ENCODE measurements at regions not wholly inside any gene's neighbourhood (a gene's known extent, or its start where the extent isn't known, plus 50 kb on each side); places are given as distances from the start of the nearest gene placed in this dataset.
A peak's percentile ranks its signal among the peaks of the same experiment; 100 is the strongest.

- H3K27me3 ChIP-seq (replicated peaks in 2 of 5; ENCODE audit: control insufficient read depth in 4 of 5, insufficient read depth in 5 of 5, low read length in 4 of 5): no peaks in the 10 kb centered on the region
- peaks cover 0 to 7% (median 0%) of the 10 kb centered on the region in 5 experiments for H3K9me3 ChIP-seq (ENCODE audit: control extremely low read depth in 1 of 5, control insufficient read depth in 4 of 5, insufficient read depth in 2 of 5, low read depth in 1 of 5, low read length in 4 of 5)
- peak in 1 of 3 donors; percentile 28 for DNase-seq
- H3K36me3 ChIP-seq (ENCODE audit: control insufficient read depth in 4 of 4, insufficient read depth in 4 of 4, low read length in 3 of 4): no peaks in the 10 kb centered on the region
- H3K27ac ChIP-seq (ENCODE audit: insufficient read depth in 1 of 2, low read depth in 1 of 2, low read length in 2 of 2, poor library complexity in 1 of 2, severe bottlenecking in 2 of 2): no peak overlapping the region
- ChIA-PET CTCF (no interaction called here), POLR2A (no interaction called here)
- H3K4me3 ChIP-seq (ENCODE audit: control insufficient read depth in 1 of 7, extremely low read depth in 1 of 7, insufficient read depth in 4 of 7, low read depth in 2 of 7, low read length in 6 of 7): no peak overlapping the region
- WGBS (ENCODE audit: insufficient coverage): no CpG with 5 or more reads among the region's 2 CpGs
- H3K4me1 ChIP-seq (ENCODE audit: control extremely low read depth in 1 of 4, control insufficient read depth in 4 of 4, insufficient read depth in 4 of 4, low read length in 3 of 4): peaks cover 0 to 10% (median 7%) of the 10 kb centered on the region in 4 experiments
Measured at GRCh38 chr18:37953876-37954275, 388.3 kb upstream of the CELF4 start.

- POLR2A ChIA-PET: no interaction called here
Measured at GRCh38 chr18:37948471-37948870, 382.9 kb upstream of the CELF4 start.

DNA sequence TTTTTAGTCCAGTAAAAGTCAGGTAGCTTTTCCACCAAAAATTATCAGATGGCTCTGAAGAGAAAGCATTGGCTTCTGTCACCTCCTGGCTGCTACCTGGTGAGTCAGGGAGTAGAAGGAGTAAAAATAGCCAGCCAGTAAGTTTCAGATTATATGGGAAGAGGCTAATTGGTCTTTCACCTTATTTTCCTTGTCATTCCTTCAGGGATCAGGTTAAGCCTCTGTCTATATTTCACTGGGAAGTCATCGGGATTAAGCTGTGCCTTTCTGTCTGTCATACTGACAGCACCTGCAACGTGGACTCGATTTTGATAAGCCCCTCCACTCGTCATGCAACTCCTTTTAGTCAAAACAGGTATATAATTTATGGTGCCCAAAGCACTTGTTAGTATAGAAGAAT lies 380.7 kb upstream of the CELF4 start:
- H3K27me3 ChIP-seq (replicated peaks in 2 of 5; ENCODE audit: control insufficient read depth in 4 of 5, insufficient read depth in 5 of 5, low read length in 4 of 5): no peaks in the 10 kb centered on the region
- DNase-seq: no peak
- no peak overlapping the region for H3K4me3 ChIP-seq (ENCODE audit: control insufficient read depth in 1 of 7, extremely low read depth in 1 of 7, insufficient read depth in 4 of 7, low read depth in 2 of 7, low read length in 6 of 7)
- H3K4me1 ChIP-seq (ENCODE audit: control extremely low read depth in 1 of 4, control insufficient read depth in 4 of 4, insufficient read depth in 4 of 4, low read length in 3 of 4): no peaks in the 10 kb centered on the region
- no peaks in the 10 kb centered on the region for H3K36me3 ChIP-seq (ENCODE audit: control insufficient read depth in 4 of 4, insufficient read depth in 4 of 4, low read length in 3 of 4)
- 89% methylated on average over 1 of the region's 4 CpGs for WGBS (ENCODE audit: insufficient coverage)
- no peaks in the 10 kb centered on the region for H3K9me3 ChIP-seq (ENCODE audit: control extremely low read depth in 1 of 5, control insufficient read depth in 4 of 5, insufficient read depth in 2 of 5, low read depth in 1 of 5, low read length in 4 of 5)
- no peak overlapping the region for H3K27ac ChIP-seq (ENCODE audit: insufficient read depth in 1 of 2, low read depth in 1 of 2, low read length in 2 of 2, poor library complexity in 1 of 2, severe bottlenecking in 2 of 2)
- POLR2A ChIA-PET: no interaction called here
- CTCF ChIA-PET: no interaction called here

More at GRCh38 chr18:37948471-37948870, 382.9 kb upstream of the CELF4 start:
- no peaks in the 10 kb centered on the region for H3K36me3 ChIP-seq (ENCODE audit: control insufficient read depth in 4 of 4, insufficient read depth in 4 of 4, low read length in 3 of 4)
- no peaks in the 10 kb centered on the region for H3K4me1 ChIP-seq (ENCODE audit: control extremely low read depth in 1 of 4, control insufficient read depth in 4 of 4, insufficient read depth in 4 of 4, low read length in 3 of 4)
- no peak overlapping the region for H3K4me3 ChIP-seq (ENCODE audit: control insufficient read depth in 1 of 7, extremely low read depth in 1 of 7, insufficient read depth in 4 of 7, low read depth in 2 of 7, low read length in 6 of 7)
- WGBS (ENCODE audit: insufficient coverage): 100% methylated on average over 1 of the region's 3 CpGs
- H3K9me3 ChIP-seq (ENCODE audit: control extremely low read depth in 1 of 5, control insufficient read depth in 4 of 5, insufficient read depth in 2 of 5, low read depth in 1 of 5, low read length in 4 of 5): peaks cover 0 to 7% (median 0%) of the 10 kb centered on the region in 5 experiments
- H3K27ac ChIP-seq (ENCODE audit: insufficient read depth in 1 of 2, low read depth in 1 of 2, low read length in 2 of 2, poor library complexity in 1 of 2, severe bottlenecking in 2 of 2): no peak overlapping the region
- CTCF ChIA-PET: no interaction called here
- DNase-seq: no peak
- H3K27me3 ChIP-seq (replicated peaks in 2 of 5; ENCODE audit: control insufficient read depth in 4 of 5, insufficient read depth in 5 of 5, low read length in 4 of 5): no peaks in the 10 kb centered on the region

DNA sequence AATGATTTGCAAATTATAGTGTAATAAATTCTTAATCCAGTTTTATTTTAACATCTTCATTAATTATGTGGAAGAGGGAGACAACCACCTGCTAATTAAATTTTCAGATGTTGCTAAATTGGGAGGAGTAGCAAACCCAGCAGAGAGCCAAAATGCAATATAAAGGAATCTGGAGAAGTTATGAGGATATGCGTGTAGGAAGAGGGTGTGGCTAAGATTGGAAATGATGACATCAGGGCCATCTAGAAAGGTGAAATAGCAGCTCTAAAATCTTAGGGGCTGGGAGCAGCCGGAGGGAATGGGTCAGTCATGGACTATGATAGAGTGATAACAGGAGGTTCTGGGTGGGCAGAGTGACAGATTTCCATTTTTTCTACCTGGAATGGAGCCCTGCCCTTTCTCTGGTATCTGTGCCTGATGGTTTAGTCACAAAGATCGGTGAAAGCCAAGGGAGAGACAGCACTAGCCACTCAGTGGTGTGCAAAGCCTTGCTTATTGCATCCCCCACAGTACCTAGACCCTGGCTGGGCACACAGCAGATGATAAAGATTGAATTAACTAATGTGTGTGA lies 379.2 kb upstream of the CELF4 start:
- H3K27me3 ChIP-seq (replicated peaks in 2 of 5; ENCODE audit: control insufficient read depth in 4 of 5, insufficient read depth in 5 of 5, low read length in 4 of 5): no peaks in the 10 kb centered on the region
- no peak overlapping the region for H3K27ac ChIP-seq (ENCODE audit: insufficient read depth in 1 of 2, low read depth in 1 of 2, low read length in 2 of 2, poor library complexity in 1 of 2, severe bottlenecking in 2 of 2)
- 89% methylated on average over 3 of the region's 3 CpGs for WGBS (ENCODE audit: insufficient coverage)
- ChIA-PET POLR2A (no interaction called here), CTCF (no interaction called here)
- H3K36me3 ChIP-seq (ENCODE audit: control insufficient read depth in 4 of 4, insufficient read depth in 4 of 4, low read length in 3 of 4): no peaks in the 10 kb centered on the region
- no peaks in the 10 kb centered on the region for H3K4me1 ChIP-seq (ENCODE audit: control extremely low read depth in 1 of 4, control insufficient read depth in 4 of 4, insufficient read depth in 4 of 4, low read length in 3 of 4)
- no peaks in the 10 kb centered on the region for H3K9me3 ChIP-seq (ENCODE audit: control extremely low read depth in 1 of 5, control insufficient read depth in 4 of 5, insufficient read depth in 2 of 5, low read depth in 1 of 5, low read length in 4 of 5)
- no peak overlapping the region for H3K4me3 ChIP-seq (ENCODE audit: control insufficient read depth in 1 of 7, extremely low read depth in 1 of 7, insufficient read depth in 4 of 7, low read depth in 2 of 7, low read length in 6 of 7)
- DNase-seq: no peak

DNA sequence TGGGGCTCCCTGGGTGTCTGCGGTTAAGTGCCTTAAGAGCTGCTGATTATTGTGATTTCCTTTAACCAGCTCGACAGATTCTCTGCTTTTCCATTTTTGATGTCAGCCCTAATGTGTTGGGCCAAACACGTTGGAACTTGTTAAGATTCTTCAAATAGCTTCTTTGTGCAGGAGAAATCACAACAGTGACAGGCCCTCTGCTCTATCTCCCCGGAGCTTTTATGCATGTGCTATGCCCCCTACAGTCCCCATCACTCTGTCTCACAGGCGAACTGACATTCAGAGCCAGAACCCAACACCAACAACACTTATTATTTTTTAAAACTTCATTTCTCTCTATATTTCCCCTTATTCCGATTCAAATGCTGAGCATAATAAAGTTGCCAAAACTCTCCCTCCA lies 371.7 kb upstream of the CELF4 start:
- ChIA-PET CTCF (no interaction called here), POLR2A (no interaction called here)
- 89% methylated on average over 5 of the region's 6 CpGs for WGBS (ENCODE audit: insufficient coverage)
- DNase-seq: no peak
- no peak overlapping the region for H3K27ac ChIP-seq (ENCODE audit: insufficient read depth in 1 of 2, low read depth in 1 of 2, low read length in 2 of 2, poor library complexity in 1 of 2, severe bottlenecking in 2 of 2)
- H3K27me3 ChIP-seq (replicated peaks in 2 of 5; ENCODE audit: control insufficient read depth in 4 of 5, insufficient read depth in 5 of 5, low read length in 4 of 5): no peaks in the 10 kb centered on the region
- peaks cover 0 to 4% (median 2%) of the 10 kb centered on the region in 5 experiments for H3K9me3 ChIP-seq (ENCODE audit: control extremely low read depth in 1 of 5, control insufficient read depth in 4 of 5, insufficient read depth in 2 of 5, low read depth in 1 of 5, low read length in 4 of 5)
- H3K36me3 ChIP-seq (ENCODE audit: control insufficient read depth in 4 of 4, insufficient read depth in 4 of 4, low read length in 3 of 4): no peaks in the 10 kb centered on the region
- H3K4me3 ChIP-seq (ENCODE audit: control insufficient read depth in 1 of 7, extremely low read depth in 1 of 7, insufficient read depth in 4 of 7, low read depth in 2 of 7, low read length in 6 of 7): no peak overlapping the region
- H3K4me1 ChIP-seq (ENCODE audit: control extremely low read depth in 1 of 4, control insufficient read depth in 4 of 4, insufficient read depth in 4 of 4, low read length in 3 of 4): no peaks in the 10 kb centered on the region

- Histone ChIP-seq H3K36me3 (ENCODE audit: control insufficient read depth in 4 of 4, insufficient read depth in 4 of 4, low read length in 3 of 4) (no peaks in the 10 kb centered on the region), H3K27me3 (replicated peaks in 2 of 5; ENCODE audit: control insufficient read depth in 4 of 5, insufficient read depth in 5 of 5, low read length in 4 of 5) (no peaks in the 10 kb centered on the region), H3K4me3 (ENCODE audit: control insufficient read depth in 1 of 7, extremely low read depth in 1 of 7, insufficient read depth in 4 of 7, low read depth in 2 of 7, low read length in 6 of 7) (no peak overlapping the region), H3K9me3 (ENCODE audit: control extremely low read depth in 1 of 5, control insufficient read depth in 4 of 5, insufficient read depth in 2 of 5, low read depth in 1 of 5, low read length in 4 of 5) (peaks cover 2 to 4% (median 2%) of the 10 kb centered on the region in 5 experiments), H3K4me1 (ENCODE audit: control extremely low read depth in 1 of 4, control insufficient read depth in 4 of 4, insufficient read depth in 4 of 4, low read length in 3 of 4) (no peaks in the 10 kb centered on the region), H3K27ac (ENCODE audit: insufficient read depth in 1 of 2, low read depth in 1 of 2, low read length in 2 of 2, poor library complexity in 1 of 2, severe bottlenecking in 2 of 2) (no peak overlapping the region)
- DNase-seq: no peak
- CTCF ChIA-PET: interaction anchor here (0.5 kb wide), 1 partner anchor 1577 kb away, joined by 3 read pairs; no protein-coding TSS in a partner anchor
- WGBS (ENCODE audit: insufficient coverage): 100% methylated on average over 2 of the region's 2 CpGs
- POLR2A ChIA-PET: no interaction called here
Measured at GRCh38 chr18:37935086-37935485, 369.5 kb upstream of the CELF4 start.

GRCh38 chr18:37930640-37931039 lies 365.0 kb upstream of the CELF4 start:
- Histone ChIP-seq H3K9me3 (ENCODE audit: control extremely low read depth in 1 of 5, control insufficient read depth in 4 of 5, insufficient read depth in 2 of 5, low read depth in 1 of 5, low read length in 4 of 5) (peaks cover 0 to 2% (median 2%) of the 10 kb centered on the region in 5 experiments), H3K4me3 (ENCODE audit: control insufficient read depth in 1 of 7, extremely low read depth in 1 of 7, insufficient read depth in 4 of 7, low read depth in 2 of 7, low read length in 6 of 7) (no peak overlapping the region), H3K27me3 (replicated peaks in 2 of 5; ENCODE audit: control insufficient read depth in 4 of 5, insufficient read depth in 5 of 5, low read length in 4 of 5) (no peaks in the 10 kb centered on the region), H3K36me3 (ENCODE audit: control insufficient read depth in 4 of 4, insufficient read depth in 4 of 4, low read length in 3 of 4) (no peaks in the 10 kb centered on the region), H3K4me1 (ENCODE audit: control extremely low read depth in 1 of 4, control insufficient read depth in 4 of 4, insufficient read depth in 4 of 4, low read length in 3 of 4) (no peaks in the 10 kb centered on the region), H3K27ac (ENCODE audit: insufficient read depth in 1 of 2, low read depth in 1 of 2, low read length in 2 of 2, poor library complexity in 1 of 2, severe bottlenecking in 2 of 2) (no peak overlapping the region)
- no peak for DNase-seq
- 100% methylated on average over 2 of the region's 4 CpGs for WGBS (ENCODE audit: insufficient coverage)
- ChIA-PET CTCF (no interaction called here), POLR2A (no interaction called here)
